SIG-M5 treated with dmso at 0.1 percent for 504 hours (cell line): ENCODE measurements at regions not wholly inside any gene's neighbourhood (a gene's known extent, or its start where the extent isn't known, plus 50 kb on each side); places are given as distances from the start of the nearest gene placed in this dataset.

Experiments
- DNase-seq: peaks from one replicate; lab custom pipeline; 2025; ENCODE audit not compliant: unreplicated experiment; lab: John Stamatoyannopoulos, UW

DNA sequence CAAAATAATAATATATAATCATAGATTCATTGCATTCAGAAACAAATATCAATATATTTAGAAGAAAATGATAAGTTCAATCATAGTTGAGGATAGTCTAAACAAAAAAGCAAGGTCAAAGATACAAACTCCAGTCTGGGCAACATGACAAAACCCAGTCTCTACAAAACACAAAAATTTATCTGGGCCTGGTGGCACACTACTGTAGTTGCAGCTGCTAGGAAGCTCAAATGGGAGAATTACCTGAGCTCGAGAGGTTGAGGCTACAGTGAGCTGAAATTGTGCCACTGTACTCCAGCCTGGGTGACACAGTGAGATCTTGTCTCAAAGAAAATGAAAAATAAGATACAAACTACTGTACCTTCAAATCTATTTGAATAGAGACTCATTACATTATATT lies 52.7 kb upstream of the ANXA10 start:
- DNase-seq, result no peak
